OCI-LY7 (cell line): ENCODE measurements at regions not wholly inside any gene's neighbourhood (a gene's known extent, or its start where the extent isn't known, plus 50 kb on each side); places are given as distances from the start of the nearest gene placed in this dataset.

Source experiments
- EZH2phosphoT487 ChIP-seq: fragments of 200-600 bp; sonication (generic); IDR thresholded peaks from 2 replicates; pipeline ENCODE4 v1.6.1; 2018; ENCODE audit warnings: low read depth, borderline replicate concordance, mild to moderate bottlenecking, mixed run types, antibody characterized with exemption, low read length, moderate library complexity, mixed read lengths
- TF ChIP-seq, protein P1 (sequence below): fragments of 200-600 bp; sonication (generic); conservative IDR thresholded peaks from 2 replicates; pipeline ENCODE4 v1.5.1; 2014; ENCODE audit warnings: mild to moderate bottlenecking, antibody characterized with exemption, low read length, moderate library complexity, mixed read lengths

DNA sequence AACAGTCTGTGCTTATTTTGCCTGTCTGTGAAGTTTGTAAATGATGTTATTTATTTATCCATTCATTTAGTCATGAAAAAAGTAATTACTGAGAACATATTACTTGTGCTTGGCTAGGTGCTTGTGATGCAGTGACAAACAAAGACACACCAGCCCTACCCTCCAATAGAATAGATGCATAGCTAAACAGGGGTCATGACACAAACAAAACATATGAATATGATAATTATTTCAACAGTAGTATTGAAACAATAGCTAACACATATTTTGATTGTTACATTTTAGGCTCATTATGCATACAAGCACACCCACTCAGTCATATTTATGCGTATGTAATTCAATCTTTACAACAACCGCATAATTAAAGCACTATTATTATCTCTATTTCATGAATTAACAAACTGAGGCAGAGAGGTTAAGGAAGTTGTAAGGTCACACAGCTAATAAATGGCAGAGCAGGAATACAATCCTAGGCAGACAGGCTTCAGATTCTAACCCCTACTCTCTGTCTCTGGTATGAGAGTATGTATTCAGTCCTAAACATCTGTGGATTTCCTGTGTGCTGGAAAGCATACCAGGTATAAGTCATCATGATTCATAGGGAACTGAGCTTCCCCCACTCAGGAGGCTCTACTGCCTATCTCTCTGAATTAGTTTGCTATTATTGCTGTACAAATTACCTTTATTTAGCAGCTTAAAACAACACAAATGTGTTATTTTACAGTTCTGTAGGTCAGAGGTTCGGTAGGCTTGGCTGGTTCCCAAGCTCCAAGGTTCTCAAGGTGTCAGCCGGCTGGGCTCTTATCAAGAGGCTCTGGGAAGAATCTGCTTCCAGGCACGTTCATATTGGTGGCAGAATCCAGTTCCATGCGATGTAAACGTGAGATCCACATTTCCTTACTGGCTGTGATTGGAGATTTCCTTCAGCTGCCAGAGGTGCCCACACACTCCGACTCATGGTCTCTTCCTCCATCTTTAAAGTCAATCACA is 509.4 kb downstream of the GALC start:
- TF ChIP-seq, protein P1, sequence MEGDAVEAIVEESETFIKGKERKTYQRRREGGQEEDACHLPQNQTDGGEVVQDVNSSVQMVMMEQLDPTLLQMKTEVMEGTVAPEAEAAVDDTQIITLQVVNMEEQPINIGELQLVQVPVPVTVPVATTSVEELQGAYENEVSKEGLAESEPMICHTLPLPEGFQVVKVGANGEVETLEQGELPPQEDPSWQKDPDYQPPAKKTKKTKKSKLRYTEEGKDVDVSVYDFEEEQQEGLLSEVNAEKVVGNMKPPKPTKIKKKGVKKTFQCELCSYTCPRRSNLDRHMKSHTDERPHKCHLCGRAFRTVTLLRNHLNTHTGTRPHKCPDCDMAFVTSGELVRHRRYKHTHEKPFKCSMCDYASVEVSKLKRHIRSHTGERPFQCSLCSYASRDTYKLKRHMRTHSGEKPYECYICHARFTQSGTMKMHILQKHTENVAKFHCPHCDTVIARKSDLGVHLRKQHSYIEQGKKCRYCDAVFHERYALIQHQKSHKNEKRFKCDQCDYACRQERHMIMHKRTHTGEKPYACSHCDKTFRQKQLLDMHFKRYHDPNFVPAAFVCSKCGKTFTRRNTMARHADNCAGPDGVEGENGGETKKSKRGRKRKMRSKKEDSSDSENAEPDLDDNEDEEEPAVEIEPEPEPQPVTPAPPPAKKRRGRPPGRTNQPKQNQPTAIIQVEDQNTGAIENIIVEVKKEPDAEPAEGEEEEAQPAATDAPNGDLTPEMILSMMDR: no peak
- TF ChIP-seq EZH2phosphoT487: no peak
